Ureter (tissue), 1 donor: ENCODE measurements at regions not wholly inside any gene's neighbourhood (a gene's known extent, or its start where the extent isn't known, plus 50 kb on each side); places are given as distances from the start of the nearest gene placed in this dataset.

Experiments used
- DNase-seq: peaks from one replicate; pipeline ENCODE4 v3.0.0-alpha.2; 2020; ENCODE audit warnings: low spot score
- donor health status: DM: yes; HTN: yes; CAD: no.

DNA sequence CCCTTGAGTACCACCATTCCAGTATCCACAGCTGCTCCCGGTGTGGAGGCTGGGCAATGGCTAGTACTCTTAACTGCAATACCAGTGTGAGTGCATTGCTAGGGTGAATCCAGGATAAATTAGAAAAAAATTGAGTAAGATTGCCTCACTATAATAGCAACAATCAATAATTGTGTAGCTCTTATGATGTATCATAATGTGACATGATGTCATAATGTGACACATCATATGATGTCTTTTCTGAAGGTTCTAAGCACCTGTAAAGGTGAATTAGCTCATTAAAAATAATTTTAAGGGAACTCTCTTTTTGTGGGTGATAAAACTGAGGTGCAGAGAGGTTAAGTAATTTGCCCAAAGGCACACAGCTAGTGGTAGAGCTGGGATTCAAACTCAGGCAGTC lies 424.4 kb downstream of the HLX start:
- no peak for DNase-seq

DNA sequence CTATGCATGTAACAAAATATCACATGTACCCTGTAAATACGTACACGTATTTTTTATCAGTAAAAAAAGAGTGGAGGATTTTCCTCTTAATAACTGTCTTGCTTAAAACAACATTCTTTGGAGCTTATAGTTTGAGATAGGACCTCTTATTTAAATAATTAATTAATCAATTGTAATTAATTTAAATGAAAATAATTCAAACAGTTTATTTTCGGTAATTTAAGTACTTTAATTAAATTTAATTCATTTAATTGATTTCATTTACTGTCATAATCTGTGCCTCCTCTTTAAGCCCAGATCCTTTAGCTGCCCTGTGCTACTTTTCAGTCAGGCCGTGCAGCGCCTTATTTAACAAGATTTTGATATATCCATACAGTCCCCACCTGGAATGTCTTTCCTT lies 427.0 kb downstream of the HLX start:
- DNase-seq, result no peak

DNA sequence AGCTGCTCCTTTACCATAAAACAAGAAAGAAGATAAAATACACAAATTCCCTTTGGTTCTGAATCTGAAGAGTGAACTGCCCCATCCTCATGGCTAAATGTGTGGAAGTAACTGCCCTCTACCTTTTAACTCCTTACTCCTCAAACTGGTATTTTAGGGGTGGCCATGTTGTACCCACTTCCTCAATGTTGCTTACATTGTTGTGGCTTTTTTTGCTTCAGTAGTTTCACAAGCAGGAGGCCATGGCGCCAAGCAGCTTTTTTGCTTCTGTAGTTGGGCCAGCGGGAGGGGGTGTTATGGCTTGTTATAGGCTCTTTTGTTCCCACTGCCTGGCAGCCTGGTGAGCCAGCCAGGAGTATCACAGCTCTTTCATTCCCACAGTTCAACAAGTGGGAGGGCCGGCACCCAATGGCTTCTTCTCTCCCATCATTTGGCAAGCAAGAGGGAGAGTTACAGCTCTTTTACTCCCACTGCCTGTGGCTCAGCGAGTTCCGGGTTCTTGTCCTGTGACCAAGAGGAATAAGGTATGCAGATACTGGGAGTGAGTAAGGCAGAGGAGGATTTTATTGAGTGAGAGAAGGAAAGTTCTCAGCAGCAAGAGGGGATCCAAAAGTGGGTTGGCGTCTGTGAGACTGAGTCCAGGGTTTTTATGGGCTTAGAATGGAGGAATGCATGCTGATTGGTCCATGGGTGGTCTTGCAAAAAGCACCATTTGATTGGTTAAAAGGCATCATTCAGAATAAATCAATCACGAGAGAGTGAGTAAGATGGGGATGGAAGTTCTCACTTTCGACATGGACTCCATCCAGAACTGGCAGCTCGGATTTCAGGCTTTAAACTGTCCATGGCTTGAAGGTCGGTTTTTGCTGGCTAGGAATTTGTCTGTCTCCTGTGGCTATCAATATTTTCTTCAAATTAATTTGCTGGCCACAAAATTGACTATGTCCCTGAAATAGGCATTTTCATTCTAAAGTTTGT lies 429.6 kb downstream of the HLX start:
- no peak for DNase-seq

DNA sequence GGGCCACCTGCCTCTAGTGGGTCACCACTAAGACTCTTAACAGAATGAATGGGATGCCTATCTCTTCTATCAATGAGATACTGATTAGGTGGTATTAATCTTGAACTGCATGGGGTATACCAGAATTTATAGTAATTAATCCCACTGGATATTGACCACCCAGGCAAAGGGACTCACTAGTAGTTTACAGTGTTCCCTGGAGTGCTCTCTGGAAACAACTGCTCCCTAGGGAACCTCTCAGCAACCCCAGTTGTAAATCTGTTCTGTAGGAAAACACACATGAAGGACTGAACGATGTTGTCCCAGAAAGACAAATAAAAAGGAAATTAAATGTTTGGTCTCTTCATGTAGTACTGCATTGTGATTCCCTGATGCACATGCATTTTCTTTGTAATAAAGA lies 430.5 kb downstream of the HLX start:
- no peak for DNase-seq

DNA sequence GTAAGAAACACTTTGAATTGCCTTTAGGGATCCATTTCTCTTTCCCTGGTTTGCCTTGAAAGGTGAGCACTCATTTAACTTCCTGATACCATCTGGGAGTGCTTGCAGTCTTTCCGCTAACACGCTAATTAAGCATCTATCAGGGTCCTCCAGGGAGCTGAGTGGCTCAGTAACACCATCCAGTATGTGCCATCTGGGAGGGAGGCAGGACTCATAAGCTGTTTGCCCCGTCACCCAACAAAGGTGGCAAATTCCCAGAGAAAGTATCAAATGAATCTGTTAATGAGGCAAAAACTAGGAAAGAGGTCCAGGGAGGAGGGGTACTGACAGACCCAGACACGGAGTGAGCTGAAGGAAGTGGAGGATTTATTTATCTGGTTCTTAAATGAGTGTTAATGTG lies 430.9 kb downstream of the HLX start:
- DNase-seq, result no peak

DNA sequence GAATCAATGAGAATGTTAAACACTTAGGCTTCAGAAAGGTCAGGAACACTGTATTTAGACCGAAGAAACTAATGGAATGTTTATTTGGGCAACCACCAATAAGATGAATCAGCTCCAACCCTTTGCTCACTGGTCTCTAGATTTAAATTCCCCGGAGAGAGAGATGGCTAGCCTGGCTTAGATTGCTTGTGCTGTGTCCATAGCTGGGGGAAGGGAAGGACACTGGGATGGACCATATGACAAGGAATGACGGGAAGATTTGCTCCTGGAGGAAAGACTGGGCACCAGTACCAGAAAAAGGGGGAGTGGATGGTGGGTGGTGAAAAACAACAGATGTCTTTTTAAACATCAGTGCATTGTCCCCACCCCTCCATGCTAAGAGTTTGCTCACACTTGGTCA lies 426.6 kb downstream of the DUSP10 start:
- no peak for DNase-seq

DNA sequence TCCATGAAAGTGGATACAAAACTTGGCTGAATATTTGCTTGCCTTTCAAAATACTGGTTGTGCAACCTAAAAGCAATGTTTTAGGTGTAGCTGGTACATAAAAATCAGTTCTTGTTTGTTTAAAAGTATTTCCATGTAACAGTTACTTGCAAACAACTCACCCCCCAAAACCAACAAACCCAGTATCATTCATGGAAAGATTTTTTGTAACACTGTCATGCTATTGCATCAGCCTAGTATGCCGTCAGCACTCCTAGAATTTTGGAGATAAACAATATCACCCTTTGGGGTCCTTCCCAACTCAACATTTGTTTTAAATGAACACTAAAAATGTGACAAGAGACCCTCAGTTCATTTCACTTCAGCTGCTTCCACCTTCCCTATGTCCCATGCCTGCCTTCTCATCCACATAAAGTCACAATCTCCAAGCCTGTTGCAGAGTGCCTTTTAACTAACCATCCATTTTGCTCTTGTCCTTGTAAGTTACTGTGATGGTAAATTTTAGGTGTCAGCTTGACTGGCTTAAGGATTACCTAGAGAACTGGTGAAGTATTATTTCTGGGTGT lies 425.3 kb downstream of the DUSP10 start:
- no peak for DNase-seq

DNA sequence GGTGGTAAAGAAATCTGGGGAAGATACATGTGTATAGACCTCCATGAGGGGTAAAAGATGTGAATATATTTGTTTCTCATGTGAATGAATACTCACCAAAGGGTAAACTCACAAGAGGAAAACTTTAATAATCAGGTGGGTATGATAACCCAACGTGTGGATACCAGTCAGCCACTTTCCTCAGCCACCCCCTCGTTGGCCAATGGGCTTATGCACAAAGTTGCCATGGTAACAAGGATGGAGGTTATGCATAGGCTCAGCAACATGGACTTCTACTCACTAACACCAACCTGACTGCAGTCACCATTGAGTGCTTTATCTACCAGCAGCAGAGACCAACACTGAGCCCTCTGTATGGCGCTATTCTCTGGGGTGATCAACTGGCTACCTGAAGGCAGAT lies 424.4 kb downstream of the DUSP10 start:
- DNase-seq, result no peak

DNA sequence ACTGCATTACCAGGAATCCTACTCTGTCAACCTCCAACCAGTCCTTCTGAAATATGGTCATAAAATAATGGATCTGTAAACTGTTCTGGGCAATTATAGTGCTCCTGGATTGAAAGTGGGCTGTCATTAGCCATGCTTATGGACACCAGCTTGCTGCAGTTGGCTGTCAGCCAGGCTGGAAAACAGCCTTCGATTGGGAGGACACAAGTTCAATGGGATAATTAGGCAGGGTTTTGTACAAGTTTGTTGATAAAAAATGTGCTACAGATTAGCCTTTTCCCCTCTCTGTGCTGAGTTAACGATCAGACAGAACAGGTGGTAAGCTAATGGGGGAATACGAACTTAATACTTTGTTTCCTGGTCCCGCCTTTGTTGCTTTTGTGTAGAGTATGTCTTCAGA lies 413.9 kb downstream of the DUSP10 start:
- no peak for DNase-seq

DNA sequence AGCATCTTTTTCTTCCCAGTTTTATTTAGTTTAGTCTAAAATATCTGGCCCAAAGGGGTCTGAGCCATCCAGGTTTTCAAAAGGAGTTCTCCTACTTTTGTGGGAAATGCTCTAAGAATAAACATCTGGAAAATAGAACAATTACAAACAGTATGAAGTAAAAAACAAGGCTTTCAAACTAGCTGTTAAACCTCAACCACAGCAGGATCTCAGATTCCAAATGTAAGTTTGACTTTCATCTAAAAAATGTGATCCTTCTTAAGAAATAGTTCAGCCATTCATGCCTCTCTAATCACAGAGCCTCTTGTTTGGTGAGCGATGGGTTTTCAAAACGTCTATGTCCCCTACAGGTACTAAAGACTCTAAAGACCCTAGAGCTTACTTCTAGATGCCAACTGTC lies 413.5 kb downstream of the DUSP10 start:
- no peak for DNase-seq

DNA sequence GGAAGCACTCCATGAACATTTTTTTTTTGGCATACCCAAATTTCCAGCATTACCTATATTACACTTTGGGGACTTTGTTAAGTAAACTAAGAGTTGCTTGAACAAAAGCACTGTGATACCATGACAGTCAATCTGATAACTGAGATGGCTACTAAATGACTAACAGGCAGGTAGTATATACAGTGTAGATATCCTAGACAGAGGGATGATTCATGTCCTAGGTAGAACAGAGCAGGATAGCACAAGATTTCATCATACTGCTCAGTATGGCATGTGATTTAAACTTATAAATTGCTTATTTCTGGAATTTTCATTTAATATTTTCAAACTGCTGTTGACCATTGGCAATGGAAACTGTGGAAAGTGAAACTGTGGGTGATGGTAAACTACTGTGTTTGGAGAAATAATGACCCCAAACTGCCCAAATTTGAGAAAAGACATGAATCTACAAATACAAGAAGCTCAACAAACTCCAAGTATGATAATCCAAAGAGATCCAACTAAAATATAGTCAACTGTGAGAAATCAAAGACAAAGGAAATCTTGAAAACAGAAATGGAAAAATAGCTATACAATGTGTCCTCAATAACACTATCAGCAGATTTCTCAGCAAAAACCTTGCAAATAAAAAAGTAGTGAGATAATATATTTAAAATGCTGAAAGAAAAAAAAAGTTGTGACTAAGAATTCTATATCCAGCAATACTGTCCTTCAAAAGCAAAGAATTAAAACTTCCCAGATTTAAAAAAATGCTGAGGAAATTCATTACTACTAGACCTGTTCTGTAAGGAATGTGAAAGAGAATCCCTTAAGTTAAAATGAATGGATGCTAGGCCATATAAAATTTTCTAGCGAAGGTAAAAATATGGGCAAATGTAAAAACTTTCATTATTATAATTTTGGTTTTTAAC lies 410.4 kb downstream of the DUSP10 start:
- DNase-seq, result no peak

DNA sequence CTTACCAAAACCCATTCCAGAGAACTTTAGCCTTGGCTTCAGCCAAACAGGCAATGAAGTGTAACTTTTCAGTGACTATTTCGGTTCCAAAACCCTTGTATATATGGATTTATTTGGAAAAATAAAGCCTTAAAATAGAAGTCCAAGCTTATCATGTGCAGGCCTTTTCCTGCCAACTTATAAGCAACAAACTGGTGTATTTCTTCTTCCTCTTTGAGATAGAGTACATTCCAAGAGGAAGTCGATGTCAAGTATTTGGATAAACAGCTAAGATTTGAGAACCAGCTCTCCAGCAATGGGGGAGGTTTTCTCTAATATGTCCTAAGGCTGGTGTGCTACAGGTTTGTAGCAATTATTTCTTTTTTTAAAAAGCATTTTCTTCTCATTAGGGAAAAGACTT lies 407.8 kb downstream of the DUSP10 start:
- DNase-seq, result no peak

DNA sequence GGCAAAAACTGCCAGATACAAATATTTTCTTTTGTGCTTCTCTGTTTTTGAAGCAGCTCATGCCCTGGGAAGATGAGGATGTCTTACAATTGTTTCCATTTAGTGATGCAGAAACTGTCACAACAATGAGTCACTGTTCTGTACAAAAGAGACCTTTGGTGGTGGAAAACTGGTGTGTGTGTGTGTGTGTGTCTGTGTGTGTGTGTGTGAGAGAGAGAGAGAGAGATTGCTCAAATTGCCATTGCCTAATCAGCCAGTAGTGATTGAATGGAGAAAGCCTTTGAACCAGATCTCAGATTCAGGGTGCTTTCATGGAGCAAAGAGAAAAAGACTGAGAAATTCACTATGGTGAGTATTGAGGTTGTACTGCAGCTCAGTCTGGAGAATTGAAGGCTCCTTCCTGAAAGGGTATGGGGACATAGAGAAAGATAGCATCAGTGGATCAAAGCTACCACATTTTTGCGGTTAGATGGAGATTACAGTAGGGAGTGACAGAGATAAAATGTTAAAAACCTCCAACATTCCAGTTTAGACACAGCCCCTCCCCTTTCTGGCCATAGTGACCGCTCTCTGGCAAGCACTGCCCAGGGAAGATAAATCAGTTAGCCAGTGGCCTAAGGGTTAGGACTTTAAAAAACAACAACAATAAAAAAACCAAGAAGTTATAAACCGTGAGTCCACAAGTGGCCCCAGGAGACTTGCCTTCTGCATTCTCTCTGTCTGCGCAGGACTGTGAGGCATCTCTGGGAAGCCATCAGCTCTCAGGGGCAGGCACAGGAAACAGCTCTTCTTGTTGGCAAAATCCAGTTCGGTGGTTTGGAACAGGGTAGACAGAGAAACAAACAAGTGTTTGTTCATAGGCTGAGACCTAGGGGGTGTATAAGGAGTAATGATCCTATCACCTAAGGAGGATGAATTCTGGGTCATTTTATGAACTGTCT lies 406.5 kb downstream of the DUSP10 start:
- peak; percentile 51 for DNase-seq

DNA sequence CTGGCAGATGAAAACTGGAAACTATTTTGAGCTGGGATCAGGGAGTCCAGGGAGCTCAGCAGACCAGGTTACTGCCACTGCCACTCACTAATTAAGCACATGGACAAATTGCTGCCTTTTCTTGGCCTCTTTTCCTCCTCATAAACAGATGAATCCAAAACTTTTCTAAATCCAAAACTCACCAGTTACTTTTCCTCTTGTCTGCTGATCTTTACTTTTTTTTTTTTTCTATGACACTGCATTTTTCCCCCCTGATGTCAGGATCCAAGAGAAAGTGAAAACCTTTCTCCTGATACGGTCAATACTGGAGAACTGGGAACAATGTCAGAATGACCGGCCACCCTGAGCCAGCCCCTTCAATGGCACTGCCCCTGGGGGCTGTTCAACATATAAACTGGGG lies 405.8 kb downstream of the DUSP10 start:
- no peak for DNase-seq

DNA sequence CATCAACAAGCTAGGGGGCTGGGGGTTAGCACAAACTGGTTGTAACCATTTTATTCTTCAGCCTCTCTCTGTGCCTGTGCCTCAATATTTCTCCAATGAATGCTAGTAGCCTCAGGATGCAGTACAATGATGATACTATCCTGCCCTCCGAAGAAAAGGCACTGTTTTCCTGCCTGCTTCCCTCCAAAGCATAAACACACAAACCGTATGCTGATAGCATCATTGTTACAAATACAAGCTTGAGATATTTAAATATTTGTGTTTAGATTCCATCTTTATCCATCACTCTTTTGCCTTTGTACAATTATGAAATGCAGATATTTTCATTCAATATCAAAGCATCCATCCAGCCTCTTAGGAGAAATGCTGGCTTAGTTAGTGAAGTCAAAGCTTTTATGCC lies 404.8 kb downstream of the DUSP10 start:
- DNase-seq, result no peak

DNA sequence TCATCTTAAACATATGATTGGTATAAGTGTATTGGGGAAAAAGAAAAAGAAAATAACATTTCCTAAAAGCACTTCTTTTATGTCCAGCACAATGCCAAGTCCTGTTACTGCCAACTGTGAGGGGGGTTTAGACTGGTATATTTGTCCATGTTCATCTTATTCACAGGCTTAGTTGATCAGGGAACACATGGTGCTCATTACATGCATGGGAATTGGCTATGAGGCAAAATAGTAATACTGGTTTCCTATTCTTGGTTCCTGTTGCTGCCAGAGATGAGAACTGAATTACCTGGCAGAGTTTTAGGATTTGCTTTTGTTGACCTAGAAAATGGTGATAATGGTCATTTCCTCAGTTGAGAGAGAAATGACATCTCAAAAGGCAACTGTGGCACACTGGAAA lies 398.8 kb downstream of the DUSP10 start:
- no peak for DNase-seq

DNA sequence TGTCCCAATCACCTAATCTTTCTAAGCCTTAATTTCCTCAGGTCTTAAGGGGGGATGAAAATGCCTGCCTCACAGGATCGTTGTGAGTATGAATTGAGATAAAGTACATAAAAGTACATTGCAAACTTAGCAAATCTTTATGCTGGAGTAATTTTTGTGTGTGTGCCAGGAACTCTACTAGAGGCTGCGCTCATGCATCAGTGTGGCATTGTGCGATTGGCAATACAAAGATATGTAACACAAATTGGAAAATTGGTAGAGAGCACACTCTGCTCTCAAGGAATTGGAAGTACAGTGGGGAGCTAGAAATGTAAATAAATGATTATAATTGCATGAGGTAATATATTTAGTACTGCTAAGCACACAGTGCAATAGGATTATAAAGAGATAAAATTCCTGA lies 398.3 kb downstream of the DUSP10 start:
- no peak for DNase-seq

DNA sequence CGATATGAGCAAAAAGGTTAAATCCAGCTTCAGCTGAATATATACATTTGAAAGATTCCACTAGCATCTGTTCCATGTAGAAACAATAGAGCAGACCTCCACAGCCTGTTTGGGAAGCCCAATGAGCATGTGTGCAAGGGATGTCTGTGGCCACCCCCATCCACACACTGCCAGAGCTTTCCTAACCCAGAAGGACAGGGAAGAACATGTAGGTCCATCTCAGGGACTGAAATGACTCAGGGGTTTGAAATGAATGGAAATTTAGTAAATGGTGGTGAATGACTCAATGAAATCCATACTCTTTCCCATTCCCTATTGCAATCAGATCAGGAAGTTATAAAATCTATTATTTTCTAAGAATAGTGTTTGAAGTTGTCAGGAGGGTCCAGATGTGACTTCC lies 397.2 kb downstream of the DUSP10 start:
- DNase-seq, result no peak

DNA sequence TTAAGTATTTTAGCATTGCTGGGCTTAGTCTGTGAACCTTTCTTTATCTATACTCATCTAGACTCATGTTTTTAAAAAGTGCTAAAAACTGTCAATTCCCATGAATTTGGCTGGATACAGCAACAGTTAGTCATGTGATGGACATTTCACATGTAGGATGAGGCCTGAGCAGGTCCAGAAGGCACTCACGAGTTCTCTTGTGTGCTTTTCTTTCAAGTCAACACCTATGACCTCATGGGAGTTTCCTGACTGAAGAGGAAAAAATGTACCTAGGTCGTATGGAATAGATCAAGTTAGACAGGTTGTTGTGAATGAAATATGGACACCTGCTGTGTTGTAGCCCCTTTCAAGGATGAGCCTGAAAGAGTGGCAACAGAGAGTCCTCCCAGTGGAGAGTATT lies 394.2 kb downstream of the DUSP10 start:
- DNase-seq, result no peak

DNA sequence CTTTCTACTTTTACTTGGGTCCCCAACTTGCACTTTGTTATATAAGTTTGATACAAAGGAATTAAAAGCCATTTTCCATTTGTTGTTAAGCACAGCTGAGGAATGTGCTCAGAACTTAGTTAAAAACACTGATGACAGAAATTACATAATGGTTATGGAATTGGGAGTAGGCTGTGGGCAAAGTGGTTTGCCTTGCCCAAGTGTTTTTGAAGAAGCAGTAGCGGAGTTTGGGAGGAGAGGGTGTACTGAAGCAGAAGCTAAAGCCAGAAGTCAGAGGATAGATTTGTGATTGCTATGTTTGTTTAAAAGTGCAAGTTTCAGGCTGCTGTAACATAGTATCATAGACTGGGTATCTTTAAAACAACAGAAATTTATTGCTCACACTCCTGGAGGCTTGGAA lies 391.8 kb downstream of the DUSP10 start:
- no peak for DNase-seq

DNA sequence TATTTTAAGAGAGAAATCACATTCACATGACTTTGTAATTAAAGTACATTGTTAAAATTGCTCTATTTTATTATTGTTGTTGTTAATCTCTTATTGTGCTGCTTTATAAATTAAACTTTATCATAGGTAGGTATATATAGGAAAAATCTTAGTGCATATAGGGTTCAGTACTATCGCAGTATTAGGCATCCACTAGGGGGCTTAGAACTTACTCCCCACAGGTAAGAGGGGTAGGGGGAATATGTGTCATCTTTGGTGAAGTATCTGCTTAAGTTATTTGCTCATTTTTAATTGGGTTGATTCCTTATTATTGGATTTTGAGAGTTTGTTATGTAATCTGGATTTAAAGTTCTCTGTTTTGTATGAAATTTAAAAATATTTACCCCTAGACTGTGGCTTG lies 385.2 kb downstream of the DUSP10 start:
- no peak for DNase-seq
